ENCODE measurements at regions not wholly inside any gene's neighbourhood (a gene's known extent, or its start where the extent isn't known, plus 50 kb on each side); places are given as distances from the start of the nearest gene placed in this dataset.

DNA sequence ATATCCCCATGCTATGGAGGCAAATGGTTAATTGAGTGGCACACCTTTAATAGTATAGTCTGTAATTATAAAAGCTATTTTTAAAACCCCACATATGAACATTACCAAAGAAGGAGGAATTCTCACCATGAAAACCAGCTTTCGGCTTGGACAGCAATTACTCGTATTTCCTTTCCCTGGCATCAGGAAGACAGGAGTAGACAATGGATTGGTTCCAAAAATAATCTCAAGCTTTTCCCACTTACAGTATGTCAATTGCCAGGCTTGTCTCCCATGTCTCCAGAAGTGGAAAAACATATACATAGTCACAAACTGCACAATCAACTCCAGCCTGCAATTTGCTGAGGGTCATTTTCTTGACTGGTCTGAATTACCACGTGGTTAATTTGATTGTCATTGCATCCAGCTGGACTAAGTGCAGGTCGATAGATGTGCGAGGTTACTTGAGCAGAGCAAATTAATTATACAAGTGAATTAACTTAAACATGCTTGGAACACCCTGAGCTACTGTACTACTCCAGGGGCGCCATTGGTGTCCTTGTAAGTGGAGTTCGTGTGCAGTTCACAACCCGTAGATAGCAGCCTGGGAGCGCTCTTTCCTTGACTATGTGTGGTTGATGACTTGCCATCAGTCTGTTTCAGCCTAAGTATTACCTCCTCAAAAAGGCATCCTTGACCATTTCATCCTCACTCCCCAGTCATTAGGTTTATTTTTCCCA, 124.3 kb upstream of the PELI1 start:
- no peak overlapping the region for H3K4me3 ChIP-seq (ENCODE audit: insufficient read depth, low read length)
- no peaks in the 10 kb centered on the region for H3K9me3 ChIP-seq (ENCODE audit: low read depth, low read length)
- TF ChIP-seq, protein P1, sequence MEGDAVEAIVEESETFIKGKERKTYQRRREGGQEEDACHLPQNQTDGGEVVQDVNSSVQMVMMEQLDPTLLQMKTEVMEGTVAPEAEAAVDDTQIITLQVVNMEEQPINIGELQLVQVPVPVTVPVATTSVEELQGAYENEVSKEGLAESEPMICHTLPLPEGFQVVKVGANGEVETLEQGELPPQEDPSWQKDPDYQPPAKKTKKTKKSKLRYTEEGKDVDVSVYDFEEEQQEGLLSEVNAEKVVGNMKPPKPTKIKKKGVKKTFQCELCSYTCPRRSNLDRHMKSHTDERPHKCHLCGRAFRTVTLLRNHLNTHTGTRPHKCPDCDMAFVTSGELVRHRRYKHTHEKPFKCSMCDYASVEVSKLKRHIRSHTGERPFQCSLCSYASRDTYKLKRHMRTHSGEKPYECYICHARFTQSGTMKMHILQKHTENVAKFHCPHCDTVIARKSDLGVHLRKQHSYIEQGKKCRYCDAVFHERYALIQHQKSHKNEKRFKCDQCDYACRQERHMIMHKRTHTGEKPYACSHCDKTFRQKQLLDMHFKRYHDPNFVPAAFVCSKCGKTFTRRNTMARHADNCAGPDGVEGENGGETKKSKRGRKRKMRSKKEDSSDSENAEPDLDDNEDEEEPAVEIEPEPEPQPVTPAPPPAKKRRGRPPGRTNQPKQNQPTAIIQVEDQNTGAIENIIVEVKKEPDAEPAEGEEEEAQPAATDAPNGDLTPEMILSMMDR (IDR thresholded peaks at IDR 0.05; ENCODE audit: extremely low read depth, low read depth, low read length): no peak
- H3K4me1 ChIP-seq (ENCODE audit: insufficient read depth, low read length): peaks cover 20% of the 10 kb centered on the region
- H3K79me2 ChIP-seq (ENCODE audit: insufficient read depth, low read length): no peaks in the 10 kb centered on the region
- no peak overlapping the region for H2AFZ ChIP-seq (ENCODE audit: low read length)
- no peak overlapping the region for H3K4me2 ChIP-seq (ENCODE audit: insufficient read depth, low read length)
- H4K20me1 ChIP-seq (ENCODE audit: insufficient read depth, low read length): no peaks in the 10 kb centered on the region
- no peak overlapping the region for H3K27ac ChIP-seq (ENCODE audit: low read depth, low read length)
- DNase-seq (ENCODE audit: insufficient read length, low spot score, missing footprints): no peak
- no peaks in the 10 kb centered on the region for H3K27me3 ChIP-seq (ENCODE audit: insufficient read depth, low read length)
- H3K36me3 ChIP-seq (ENCODE audit: insufficient read depth, low read length): no peaks in the 10 kb centered on the region

DNA sequence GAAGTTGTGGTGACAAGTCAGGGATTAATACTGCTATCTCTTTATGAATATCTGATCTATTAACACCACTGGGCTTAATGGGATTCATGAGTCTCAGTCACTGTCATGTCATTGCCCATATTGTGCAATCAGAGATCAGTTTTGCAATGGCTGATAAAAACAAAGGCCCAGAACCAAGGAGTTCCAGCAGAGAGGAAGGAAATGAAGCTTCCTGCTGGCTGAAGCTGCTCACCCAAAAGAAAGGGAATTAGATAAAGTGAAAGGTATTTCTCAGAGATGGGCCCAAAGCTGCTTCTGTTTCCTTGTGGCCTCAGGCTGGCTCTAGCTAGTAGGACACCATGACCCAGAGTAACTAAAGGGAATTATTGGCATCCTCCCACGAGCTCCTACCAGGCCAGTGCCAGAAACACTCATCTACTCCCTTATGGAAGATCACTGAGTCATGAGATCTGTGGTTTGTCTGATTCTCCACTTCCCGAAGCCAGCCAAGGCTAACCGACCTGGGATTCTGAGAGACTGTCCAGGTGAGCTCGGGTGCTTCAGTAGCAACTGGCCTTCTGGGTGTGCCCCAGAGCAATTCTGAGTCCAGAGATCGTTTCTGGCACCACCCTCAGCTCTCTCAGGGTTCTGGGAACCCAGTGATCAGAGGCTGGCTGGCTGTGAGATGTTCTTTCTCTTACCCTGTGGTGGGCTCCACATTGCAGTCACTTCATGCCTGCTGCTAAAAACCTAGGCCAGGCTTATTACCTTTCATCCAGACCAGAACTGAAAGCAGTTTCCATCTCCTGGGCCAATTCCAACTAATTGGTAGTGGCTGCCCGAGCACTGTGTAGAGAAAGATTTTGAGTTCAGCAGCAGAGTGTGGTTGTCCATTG, 129.5 kb upstream of the PELI1 start:
- H3K27me3 ChIP-seq (ENCODE audit: insufficient read depth, low read length): no peaks in the 10 kb centered on the region
- DNase-seq (ENCODE audit: insufficient read length, low spot score, missing footprints): peak; percentile 89
- peaks cover 41% of the 10 kb centered on the region for H3K4me1 ChIP-seq (ENCODE audit: insufficient read depth, low read length)
- H3K4me2 ChIP-seq (ENCODE audit: insufficient read depth, low read length): peak overlapping the region; percentile 42
- H3K27ac ChIP-seq (ENCODE audit: low read depth, low read length): peak overlapping the region; percentile 42
- peak overlapping the region; percentile 6 for H2AFZ ChIP-seq (ENCODE audit: low read length)
- no peak overlapping the region for H3K4me3 ChIP-seq (ENCODE audit: insufficient read depth, low read length)
- H4K20me1 ChIP-seq (ENCODE audit: insufficient read depth, low read length): no peaks in the 10 kb centered on the region
- TF ChIP-seq, protein P1 (IDR thresholded peaks at IDR 0.05; ENCODE audit: extremely low read depth, low read depth, low read length): no peak
- H3K9me3 ChIP-seq (ENCODE audit: low read depth, low read length): no peaks in the 10 kb centered on the region
- no peaks in the 10 kb centered on the region for H3K36me3 ChIP-seq (ENCODE audit: insufficient read depth, low read length)
- H3K79me2 ChIP-seq (ENCODE audit: insufficient read depth, low read length): no peaks in the 10 kb centered on the region

DNA sequence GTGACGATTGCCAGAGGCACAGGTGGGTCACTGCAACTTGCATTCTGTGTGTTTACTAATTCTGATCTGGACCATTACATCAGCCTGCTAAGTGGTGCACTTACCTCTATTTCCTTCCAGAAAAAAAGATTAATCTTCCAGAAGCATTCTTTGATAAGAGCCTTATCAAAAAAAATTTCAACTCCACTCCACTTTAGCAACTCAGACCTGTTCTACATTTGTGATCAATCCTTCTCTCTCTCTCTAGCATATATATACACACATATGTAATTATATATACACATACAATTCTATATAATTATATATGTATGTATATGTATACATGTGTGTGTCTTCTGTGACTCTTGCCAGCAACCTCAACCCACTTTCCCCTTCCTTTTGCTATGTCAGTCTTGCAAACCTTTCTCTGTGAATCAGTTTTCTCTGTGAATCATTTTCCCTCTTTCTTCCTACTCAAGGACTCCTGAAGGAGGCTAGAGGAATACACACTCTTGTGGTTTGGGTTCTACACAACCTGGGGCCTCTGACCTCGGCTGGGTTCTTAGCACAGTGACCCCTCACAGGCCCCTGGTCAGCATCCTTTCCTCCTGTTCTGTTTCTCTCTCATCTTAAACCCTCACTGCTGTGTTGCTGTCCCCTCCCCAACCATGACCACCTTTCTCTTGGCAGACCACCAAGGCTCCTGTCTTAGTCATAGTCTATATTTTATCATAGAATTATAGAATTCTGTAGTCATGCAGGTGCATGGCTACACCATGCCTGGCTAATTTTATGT, 130.4 kb upstream of the PELI1 start:
- H3K4me3 ChIP-seq (ENCODE audit: insufficient read depth, low read length): no peak overlapping the region
- H3K36me3 ChIP-seq (ENCODE audit: insufficient read depth, low read length): no peaks in the 10 kb centered on the region
- H3K27me3 ChIP-seq (ENCODE audit: insufficient read depth, low read length): no peaks in the 10 kb centered on the region
- peak overlapping the region; percentile 42 for H3K27ac ChIP-seq (ENCODE audit: low read depth, low read length)
- H2AFZ ChIP-seq (ENCODE audit: low read length): no peak overlapping the region
- H3K4me2 ChIP-seq (ENCODE audit: insufficient read depth, low read length): peak overlapping the region; percentile 42
- DNase-seq (ENCODE audit: insufficient read length, low spot score, missing footprints): no peak
- TF ChIP-seq, protein P1 (IDR thresholded peaks at IDR 0.05; ENCODE audit: extremely low read depth, low read depth, low read length): no peak
- H4K20me1 ChIP-seq (ENCODE audit: insufficient read depth, low read length): no peaks in the 10 kb centered on the region
- H3K9me3 ChIP-seq (ENCODE audit: low read depth, low read length): no peaks in the 10 kb centered on the region
- H3K4me1 ChIP-seq (ENCODE audit: insufficient read depth, low read length): peaks cover 41% of the 10 kb centered on the region
- H3K79me2 ChIP-seq (ENCODE audit: insufficient read depth, low read length): no peaks in the 10 kb centered on the region

Data from osteoblast (primary cell).